Middle frontal gyrus (tissue), 1 donor: ENCODE measurements at regions not wholly inside any gene's neighbourhood (a gene's known extent, or its start where the extent isn't known, plus 50 kb on each side); places are given as distances from the start of the nearest gene placed in this dataset.

Experiments used
- DNase-seq: peaks from one replicate; pipeline ENCODE4 v3.0.0-alpha.2; 2015; ENCODE audit warnings: low spot score; ENCODE audit errors: extremely low spot score

DNA sequence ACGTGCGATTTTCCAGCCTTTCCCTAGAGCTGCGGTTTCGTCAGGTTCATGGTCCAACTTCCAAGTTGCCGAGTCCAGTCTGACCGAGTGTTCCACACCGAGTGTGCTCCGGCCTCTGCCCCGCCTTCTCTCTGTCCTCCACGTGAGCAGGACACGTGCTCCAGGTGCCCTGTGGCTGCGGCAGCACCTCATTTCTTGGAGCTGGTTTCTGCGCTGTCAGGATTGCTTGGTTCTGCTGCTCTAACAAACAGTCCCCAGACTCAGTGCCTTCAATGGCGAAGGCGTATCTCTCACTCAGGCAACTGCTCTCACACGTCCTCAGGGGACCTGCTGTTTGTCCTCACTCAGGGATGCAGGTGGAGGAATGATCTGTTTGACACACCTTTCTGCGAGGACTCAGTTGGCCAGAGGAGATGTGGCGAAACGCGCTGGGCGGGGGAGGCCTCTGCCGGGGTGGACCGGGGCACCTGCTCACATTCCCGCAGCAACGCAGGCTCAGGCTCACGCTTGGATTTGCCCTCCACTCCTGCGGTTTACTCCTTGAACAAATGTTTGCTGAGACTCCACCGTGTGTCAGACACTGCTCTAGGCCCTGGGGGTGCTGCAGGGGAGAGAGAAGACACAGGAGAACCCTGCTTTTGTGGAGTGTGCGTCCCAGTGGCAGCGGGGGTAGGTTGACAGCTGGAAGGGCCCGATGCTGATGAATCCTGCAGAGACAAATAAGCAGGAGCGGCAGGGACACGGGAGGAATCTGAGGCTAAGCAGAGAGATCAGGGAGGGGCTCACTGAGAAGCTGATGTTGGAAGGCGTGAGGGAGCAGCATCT lies 63.4 kb upstream of the FBRSL1 start:
- DNase-seq = no peak

DNA sequence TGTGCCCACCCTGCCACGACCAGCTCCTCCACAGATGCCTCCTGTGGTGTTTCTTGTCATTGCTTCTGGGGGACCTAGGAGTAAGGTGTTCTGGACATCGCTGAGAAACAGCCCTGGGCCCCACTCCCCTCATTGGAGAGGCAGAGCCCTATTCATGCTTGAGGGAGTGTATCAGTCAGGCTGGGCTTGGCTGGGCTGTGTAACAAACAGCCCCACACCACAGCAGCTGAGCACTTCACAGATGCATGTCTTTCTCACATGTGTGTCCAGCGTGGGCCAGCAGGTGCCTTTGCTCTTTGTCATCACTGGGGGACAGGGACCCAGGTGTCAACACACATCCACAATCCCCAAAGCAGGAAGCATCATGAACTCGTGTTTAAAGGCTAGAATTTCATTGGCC lies 65.1 kb upstream of the FBRSL1 start:
- DNase-seq = no peak

DNA sequence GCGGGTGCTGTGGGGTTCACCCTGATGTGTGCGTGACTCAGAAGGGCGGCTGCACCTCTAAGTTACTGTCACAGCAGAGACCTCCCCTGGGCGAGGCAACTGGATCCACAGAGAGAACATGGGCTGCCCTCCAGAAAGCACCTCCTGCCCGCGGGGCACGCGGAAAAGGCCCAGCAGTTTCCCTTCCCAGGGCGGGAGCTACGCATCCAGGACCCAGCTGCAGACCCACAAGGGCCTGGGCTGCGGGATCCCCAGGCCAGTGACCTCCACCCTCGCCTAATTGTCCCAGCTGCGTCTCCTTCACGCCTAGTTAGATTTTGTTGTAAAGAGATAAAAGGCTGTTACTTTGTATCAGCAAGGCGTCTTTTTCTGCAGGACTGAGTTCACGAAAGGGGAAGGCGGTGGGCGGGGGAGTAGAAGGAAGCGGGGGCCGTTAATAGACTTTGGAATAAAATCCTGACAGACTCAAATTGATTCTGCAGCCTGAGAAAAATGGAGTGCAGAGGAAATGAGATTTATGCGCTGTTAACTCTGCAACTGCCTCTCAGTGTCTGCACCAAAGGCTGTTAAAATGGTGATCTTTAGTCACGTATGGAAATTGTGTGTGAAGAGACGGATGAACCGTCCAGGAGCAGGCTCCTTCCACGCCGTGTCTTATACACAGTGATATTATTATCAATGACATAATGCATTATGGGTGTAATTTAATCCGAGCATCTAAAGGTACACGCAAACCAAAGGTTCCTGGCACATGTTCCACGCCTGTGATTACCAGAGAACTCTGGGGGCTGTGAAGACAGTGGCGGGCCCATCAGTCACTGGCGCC lies 65.9 kb upstream of the FBRSL1 start:
- no peak for DNase-seq

DNA sequence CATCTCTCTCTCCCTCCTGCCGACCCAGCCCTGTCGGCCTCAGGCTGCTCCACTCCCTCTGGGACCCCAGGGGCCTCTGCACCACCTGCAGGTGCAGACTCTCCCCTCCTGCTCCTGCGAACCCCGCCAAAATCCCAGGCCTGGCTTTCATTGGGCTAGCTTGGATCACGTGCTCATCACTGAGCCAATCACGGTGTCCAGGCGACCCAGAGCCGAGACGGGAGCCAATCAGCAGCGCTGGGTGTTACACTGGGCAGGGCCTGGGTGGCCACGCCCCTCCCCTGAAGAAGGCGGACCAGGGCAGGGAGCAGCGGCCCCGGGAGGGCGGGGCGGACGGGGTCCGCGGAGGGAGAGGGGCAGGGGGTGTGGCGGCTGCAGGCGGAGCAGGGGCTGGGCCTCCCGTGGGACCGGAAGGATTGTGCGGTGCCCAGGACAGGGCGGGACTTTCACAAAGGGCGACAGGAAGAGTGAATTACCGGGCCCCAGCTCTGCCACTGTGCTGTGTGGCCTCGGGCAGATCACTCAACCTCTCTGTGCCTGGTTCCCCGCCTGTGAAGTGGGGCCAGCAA lies 66.6 kb upstream of the FBRSL1 start:
- no peak for DNase-seq

DNA sequence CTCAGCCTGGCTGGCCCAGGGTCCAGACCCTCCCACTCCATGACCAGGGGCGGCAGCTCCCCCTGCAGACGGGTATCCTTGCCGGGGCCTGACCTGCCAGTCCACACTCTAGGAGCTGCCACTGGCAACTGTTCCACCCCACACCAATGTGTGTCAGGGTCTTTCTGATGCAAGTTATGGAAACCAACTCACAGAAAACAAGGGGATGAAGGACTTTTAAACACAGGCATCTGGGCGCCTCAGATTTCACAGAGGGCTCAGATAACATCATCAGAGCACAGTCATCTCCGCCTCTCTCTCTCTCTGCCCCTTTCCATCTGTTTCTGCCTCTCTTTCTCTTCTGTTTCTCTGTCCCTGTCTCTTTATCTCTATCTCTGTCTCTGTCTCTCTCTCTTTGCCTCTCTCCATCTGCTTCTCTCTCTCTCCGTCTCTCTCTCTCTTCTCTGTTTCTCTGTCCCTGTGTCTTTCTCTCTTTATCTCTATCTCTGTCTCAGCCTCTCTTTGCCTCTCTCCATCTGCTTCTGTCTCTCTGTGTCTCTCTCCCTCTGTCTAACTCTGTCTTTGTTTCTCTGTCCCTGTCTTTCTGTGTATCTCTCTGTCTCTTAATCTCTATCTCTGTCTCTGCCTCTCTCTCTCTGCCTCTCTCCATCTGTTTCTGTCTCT lies 67.4 kb upstream of the FBRSL1 start:
- no peak for DNase-seq

DNA sequence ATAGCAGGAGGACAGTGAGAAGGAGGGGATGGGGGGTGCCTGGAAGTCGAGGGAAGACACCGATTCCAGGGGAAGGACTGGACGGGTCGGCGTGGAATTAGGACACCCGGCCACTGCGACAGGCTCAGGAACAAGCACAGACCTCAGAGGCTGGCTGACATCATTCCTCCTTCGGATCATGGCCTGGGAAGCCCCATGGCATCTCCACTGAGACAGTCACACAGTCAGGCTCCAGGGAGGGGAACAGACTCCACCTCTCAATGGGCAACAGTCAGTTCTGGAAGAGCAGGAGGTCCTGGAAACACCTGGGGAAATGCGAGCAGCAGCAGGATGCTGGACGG lies 67.9 kb upstream of the FBRSL1 start:
- no peak for DNase-seq

DNA sequence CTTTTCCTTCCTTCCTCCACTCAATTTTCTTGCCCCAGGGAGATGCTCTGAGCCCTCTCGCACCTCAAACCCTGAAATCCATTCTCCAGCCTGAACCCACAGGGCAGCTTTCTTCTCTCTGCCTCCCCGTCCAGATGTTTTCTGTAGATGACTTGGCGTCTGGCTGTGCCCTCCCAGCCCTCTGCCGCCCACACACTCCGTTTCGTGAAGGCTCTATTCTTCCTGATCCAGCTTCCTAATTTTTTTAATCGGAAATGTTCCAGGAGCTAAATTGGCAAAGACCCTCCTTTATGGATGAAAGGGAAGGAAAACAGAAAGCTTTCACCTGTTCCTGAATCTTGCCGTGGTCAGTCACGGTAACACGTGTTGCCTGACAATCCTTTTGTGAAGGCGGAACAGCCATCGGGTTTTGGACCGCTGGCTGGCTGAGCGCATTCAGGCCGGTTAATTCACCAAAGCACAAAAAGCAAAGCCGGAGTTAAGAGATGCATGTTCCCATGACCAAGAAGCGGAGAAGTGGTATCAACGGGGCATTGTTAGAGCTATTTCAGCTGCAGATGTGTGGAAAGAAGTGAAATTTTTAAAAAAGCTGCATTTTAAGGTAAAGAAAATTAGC lies 70.2 kb upstream of the FBRSL1 start:
- no peak for DNase-seq

DNA sequence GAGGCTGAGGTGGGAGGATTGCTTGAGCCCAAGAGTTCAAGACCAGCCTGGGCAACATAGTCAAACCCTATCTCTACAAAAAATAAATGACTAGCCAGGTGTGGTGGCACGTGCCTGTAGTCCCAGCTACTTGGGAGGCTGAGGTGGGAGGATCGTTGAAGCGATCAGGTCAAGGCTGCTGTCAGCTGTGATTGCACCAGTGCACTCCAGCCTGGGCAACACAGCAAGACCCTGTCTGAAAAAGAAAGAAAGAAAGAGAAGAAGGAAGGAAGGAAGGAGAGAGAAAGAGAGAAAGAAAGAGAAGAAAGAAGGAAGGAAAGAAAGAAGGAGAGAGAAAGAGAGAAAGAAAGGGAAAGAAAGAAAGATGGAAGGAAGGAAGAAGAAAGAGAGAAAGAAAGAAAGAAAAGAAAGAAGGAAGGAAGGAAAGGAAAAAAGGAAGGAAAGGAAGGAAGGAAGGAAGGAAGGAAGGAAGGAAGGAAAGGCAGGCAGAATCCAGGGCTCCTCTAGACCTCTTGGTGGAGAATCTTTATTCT lies 71.5 kb upstream of the FBRSL1 start:
- no peak for DNase-seq

DNA sequence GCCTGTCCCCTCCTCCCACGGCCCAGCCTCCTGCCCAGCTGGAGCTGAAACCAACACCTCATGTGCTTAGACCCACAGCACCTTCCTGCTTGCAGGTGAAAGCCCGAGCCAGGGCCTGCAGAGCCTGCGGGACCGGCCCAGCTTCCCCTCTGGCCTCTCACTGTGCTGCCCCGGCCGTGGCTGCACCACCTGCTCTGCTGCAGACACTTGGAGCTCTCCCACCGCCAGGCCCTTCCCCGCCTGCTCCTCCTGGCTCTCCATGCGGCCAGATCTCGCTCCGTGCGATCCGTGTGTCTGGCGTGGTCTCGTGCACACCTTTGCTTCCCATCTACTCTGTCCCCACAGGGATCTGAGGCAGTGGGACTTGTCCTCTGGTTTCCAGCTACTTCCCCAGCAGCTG lies 72.2 kb upstream of the FBRSL1 start:
- DNase-seq = no peak

DNA sequence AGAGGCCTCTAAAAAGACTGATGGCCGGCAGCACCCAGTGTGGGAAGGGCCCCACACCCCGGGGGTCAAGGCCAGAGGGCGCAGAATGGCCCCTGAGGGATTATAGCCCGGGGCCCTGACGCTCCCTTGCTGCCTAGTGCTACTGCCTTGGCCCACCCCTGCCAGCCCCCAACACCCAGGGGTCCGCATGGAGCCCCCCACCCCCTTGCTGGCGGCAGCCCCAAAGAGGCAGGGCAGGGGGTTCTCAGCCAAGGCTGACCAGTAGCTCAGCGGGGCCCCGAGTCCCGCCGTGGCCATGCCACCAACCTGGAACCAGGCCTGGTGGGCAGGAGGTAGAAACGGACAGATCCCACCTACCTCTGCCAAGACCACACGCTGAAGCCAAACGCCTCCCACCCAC lies 73.1 kb upstream of the FBRSL1 start:
- DNase-seq = no peak

DNA sequence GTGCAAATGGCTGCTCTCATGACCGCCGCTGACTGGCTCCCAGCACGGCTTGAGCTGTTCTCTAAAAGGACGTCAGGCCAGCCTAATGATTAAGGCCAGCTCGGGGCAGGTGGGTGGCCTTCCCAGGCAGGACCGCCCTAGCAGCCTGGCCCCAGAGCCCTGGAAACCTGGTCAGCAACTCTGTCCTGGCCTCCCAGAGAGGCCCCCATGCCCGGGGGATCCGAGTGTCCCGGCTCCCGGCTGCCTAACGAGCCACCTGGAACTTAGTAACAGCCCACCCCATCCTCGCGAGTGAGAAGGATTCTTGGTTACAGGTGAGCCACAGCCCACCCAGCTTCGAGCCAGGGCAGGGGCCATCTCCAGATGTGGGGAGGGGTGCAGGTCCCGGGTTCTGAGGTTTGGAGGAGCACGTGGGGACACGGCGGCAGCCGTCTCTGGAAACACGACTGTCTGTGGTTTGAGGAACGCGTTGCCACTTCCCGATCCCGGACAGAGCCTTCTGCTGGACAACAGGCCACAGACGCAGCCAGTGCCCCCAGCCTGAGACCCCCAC lies 73.8 kb upstream of the FBRSL1 start:
- no peak for DNase-seq

DNA sequence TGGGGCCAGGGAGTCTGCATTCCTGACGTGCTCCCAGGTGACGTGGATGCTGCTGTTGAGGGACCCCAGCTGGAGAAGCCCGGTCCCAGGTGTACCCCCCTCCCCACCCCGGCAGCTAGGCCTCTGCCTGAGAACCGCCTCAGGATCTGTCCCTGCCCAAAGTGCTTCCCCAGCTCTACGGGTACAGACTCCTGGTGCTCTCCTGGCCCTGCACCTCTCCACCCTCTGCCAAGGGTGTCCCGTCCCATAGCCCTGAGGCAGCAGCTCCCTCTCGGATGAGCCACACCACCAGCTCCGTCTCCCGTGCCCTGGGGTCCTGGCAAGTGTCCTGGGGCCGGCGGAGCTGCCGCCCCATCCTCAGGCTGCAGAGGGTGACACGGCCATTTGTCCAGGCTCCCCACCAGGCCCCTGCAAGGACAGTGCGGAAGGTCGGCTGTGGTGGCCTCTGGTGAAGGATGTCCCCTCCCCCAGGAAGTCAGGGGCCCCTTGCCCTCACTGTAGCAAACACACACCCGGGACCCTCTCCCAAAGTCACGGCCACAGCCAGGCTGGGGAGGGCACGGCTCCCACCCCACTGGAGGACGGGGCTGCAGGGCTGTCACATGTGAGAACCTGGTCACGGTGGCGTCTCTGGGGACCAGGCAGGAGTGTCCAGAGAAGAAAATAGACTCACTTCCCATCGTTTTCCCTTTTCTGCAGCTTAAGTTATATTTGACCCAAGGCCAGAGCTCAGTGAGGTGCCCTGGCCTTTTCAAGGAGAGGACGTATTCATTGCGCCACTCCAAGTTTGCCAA lies 74.4 kb upstream of the FBRSL1 start:
- DNase-seq = no peak

DNA sequence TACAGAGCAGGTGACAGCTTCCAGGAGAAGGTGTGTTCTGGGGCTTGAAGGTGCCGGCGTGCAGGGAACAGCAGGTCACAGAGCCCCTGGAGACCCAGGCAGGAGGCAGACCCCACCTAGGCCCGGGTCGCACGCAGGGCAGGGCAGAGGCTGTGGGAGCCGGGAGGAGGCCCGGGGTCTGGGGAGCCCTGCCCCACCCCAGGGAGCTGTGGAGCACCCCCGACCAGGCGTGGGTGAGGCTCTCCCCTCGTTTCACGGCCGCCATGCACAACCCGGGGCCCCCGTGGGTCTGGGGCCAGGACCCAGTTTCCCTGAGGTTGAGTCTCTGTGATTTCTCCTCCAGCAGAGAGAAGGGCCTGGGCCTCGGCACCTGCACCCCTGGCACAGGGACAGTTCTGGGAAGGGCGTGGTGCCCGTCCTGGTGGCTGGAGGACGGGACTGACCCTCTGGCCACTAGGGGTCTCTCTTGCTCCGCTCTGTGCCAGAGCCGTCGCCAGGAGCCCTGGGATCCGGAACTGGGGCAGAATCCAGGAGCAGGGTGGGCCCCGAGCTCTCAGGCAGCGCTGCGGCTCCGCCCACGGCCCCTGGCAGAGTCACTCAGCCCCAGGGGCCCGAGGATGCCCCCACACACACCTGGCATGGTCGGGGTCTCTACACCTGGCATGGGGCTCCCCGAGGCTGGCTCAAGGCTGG lies 75.2 kb upstream of the FBRSL1 start:
- DNase-seq = peak; percentile 51

DNA sequence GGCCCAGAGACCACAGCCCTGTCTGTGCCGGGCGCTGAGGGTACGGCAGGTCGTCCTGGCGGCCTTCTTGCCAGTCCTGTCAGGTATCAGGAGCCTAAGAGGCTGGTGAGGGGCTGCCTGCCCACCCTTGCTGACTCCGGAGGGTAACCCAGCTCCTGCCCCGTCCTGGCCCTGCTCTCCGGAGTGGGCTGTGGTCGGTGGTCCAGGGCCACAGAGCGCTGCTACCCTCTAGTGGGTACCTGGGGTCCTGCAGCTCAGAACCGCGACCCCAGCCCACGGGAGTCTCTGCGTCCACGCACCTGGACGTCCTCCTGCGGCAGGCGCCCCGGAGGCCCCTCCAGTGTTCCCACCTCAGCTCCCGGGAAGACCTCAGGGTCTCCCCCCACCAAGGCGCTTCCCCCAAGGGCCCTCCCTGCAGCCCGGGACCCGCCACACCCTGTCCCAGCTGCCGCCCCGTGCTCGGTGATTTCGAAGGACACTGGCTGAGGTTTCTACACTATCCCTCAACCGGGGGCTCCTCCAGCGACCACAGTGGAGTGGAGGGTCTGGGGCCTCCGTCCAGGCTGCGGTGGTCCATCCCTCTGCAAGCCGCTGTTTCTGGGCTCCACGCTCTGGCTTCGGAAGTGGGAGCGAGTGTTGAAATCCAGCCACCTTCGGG lies 75.9 kb upstream of the FBRSL1 start:
- no peak for DNase-seq

DNA sequence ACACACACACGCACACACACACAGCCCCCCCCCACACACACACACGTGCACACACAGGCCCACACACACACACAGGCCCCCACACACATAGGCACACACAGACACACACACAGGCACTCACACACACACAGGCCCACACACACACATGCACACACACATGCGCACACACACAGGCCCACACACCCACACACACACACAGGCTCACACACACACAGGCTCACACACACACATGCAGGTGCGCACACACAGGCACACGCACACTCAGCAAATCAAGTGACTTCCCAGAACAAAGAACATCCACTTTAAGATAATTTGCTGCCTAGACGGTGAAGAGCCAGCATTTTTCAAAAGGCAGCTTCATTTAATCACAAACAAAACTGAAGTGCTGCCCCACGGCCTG lies 78.5 kb upstream of the FBRSL1 start:
- no peak for DNase-seq

DNA sequence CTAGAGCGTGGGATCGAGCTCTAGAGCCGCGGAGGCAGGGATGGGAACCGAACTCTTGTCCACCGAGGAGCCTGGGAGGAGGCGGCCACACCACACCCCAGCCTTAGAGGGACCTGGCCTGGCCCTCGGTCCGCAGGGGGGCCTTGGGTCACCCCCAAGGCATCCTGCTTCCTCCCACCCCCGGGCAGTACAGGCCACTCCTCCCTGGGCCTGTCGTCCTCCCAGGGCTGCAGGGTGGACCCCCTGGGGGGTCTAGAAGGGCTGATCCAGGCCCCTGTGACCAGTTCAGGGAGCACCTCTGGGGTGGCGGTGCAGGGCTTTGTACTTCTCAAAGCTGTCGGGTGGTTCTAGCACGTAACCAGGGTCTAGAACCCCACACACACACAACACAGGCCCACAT lies 79.1 kb upstream of the FBRSL1 start:
- DNase-seq = no peak

DNA sequence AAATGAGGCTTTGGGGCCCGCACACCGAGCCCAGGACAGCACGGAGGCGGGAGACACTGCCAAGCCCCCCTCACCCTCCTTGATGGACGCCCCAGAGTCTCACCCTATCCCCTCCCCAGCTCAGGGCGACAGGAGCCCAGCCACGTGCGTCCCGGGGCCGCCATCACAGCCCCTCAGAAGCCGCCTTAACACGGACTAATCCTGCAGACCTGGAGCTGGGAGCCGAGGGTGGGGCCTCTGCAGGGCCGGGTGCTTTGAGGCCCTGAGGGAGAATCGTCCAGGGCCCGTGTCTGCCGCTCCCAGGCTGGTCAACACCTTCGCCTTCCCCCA lies 79.7 kb upstream of the FBRSL1 start:
- DNase-seq = no peak

DNA sequence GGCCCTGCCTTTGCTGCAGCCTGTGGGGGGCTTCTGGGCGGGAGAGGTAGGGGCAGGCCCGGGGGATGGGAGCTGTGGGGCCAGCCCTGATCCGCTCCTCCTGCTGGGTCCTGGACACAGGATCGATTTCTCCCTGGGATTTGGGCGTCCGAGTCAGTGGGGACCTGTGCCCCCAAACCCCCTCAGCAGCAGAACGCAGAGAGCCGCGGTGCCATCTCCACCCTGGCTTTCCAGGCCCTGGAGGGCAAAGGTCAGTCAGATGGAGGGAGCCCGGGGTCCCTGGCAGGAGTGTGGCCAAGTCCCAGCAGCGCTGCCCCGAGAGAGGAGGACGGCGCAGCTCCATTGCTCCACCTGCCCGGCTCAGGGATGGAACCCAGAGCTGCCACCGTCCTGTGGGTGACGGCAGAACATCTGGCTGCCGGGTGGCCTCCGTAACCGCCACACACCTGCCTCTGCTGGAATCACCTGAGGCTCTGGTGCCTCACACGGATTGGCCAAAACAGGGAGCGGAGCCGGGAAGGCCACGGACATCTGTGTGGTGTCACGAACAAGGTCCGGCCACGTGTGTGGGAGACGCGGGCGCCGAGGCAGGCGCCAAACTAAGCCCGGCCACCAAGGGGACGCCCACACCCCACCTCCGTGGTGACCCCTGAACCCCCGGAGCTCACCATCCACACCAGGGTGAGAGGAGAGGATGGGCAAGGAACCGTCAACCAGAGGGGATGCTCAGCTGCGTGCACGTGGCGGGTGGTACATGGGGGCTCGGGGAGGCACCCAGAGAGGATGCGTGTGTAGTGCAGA lies 80.3 kb upstream of the FBRSL1 start:
- no peak for DNase-seq
